Kidney (tissue), 13 donors: ENCODE measurements at regions not wholly inside any gene's neighbourhood (a gene's known extent, or its start where the extent isn't known, plus 50 kb on each side); places are given as distances from the start of the nearest gene placed in this dataset.

Experiments
- DNase-seq, 5 donors: peaks; one replicate each; pipeline ENCODE4 v3.0.0-alpha.2; 2013 to 2020
- FAIRE-seq: peaks from 2 replicates; lab custom pipeline; 2012; peaks lifted over from hg19 to GRCh38; lab: Jason Lieb, UNC
- H3K27ac ChIP-seq, 2 donors: one replicate each; pipeline ENCODE4 v1.7.0; 2013; ENCODE audit warnings: low read depth in 2 of 2, low read length in 2 of 2, inconsistent platforms in 1 of 2
- H3K27me3 ChIP-seq: one replicate; pipeline ENCODE4 v1.7.1; 2013; ENCODE audit warnings: low read length, inconsistent platforms; ENCODE audit not compliant: control insufficient read depth, insufficient read depth
- H3K36me3 ChIP-seq, 3 donors: one replicate each; pipeline versions ENCODE4 v1.7.0 to v1.7.1; 2013; ENCODE audit warnings: low read length in 3 of 3, control low read depth in 1 of 3, inconsistent platforms in 1 of 3; ENCODE audit not compliant: insufficient read depth in 3 of 3, control insufficient read depth in 2 of 3
- H3K4me1 ChIP-seq, 3 donors: one replicate each; pipeline versions ENCODE4 v1.7.0 to v1.7.1; 2013; ENCODE audit warnings: low read length in 3 of 3, inconsistent platforms in 1 of 3, low read depth in 1 of 3; ENCODE audit not compliant: control insufficient read depth in 2 of 3, insufficient read depth in 2 of 3
- H3K4me3 ChIP-seq, 3 donors: one replicate each; pipeline versions ENCODE4 v1.7.0 to v1.8.1; 2013; ENCODE audit warnings: low read length in 3 of 3, control low read depth in 1 of 3, inconsistent platforms in 1 of 3
- H3K9ac ChIP-seq, 3 donors: one replicate each; pipeline versions ENCODE4 v1.7.0 to v1.7.1; 2013; ENCODE audit warnings: low read length in 3 of 3, control low read depth in 1 of 3, inconsistent platforms in 1 of 3
- H3K9me3 ChIP-seq, 3 donors: one replicate each; pipeline versions ENCODE4 v1.7.0 to v1.7.1; 2013; ENCODE audit warnings: low read length in 3 of 3, control low read depth in 1 of 3, inconsistent platforms in 1 of 3; ENCODE audit not compliant: control insufficient read depth in 2 of 3, insufficient read depth in 1 of 3
- intact Hi-C: fragments of 100-400 bp; cut with DNase I; formaldehyde crosslinking; loops from one replicate; pipeline ENCODE4 v1.11.1; 2022
- TF ChIP-seq, protein P1 (sequence below): IDR thresholded peaks from 3 replicates; pipeline ENCODE4 v1.5.1; 2012; ENCODE audit warnings: mild to moderate bottlenecking, moderate library complexity, borderline replicate concordance; ENCODE audit not compliant: insufficient read depth; ENCODE audit errors: extremely low read depth
- donor health status: control.
- donor health status: control.
- donor health status: control.
- donor health status: control.
- donor health status: control.
- donor health status: DM: yes; HTN: yes; CAD: no.
- donor health status: Normal renal cell carcinoma (clear cell type).

DNA sequence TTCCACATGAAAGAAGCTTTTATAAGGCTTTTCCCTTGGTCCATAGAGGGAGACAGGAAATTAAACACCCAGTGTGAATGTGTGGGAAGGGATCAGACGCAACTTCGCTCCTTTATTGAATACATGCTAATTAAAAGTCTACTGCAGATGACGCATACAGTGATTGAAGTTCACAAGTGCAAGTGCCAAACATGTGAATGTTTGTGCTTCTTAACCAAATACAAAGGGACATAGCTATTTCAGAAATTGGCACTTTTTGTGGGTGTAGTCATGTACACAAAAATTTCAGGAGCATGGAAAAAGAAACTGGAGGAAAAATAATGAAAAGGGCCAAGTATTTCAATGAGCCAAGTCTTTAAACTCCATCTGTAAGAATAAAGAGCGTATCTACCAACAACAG, 283.7 kb downstream of the SKAP2 start:
- TF ChIP-seq, protein P1, sequence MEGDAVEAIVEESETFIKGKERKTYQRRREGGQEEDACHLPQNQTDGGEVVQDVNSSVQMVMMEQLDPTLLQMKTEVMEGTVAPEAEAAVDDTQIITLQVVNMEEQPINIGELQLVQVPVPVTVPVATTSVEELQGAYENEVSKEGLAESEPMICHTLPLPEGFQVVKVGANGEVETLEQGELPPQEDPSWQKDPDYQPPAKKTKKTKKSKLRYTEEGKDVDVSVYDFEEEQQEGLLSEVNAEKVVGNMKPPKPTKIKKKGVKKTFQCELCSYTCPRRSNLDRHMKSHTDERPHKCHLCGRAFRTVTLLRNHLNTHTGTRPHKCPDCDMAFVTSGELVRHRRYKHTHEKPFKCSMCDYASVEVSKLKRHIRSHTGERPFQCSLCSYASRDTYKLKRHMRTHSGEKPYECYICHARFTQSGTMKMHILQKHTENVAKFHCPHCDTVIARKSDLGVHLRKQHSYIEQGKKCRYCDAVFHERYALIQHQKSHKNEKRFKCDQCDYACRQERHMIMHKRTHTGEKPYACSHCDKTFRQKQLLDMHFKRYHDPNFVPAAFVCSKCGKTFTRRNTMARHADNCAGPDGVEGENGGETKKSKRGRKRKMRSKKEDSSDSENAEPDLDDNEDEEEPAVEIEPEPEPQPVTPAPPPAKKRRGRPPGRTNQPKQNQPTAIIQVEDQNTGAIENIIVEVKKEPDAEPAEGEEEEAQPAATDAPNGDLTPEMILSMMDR, result no peak
- H3K4me3 ChIP-seq, result no peak overlapping the region
- FAIRE-seq (no peak), DNase-seq (no peak)
- H3K27me3 ChIP-seq, result no peaks in the 10 kb centered on the region
- H3K27ac ChIP-seq, result no peak overlapping the region
- intact Hi-C loops, result no loop called here
- no peaks in the 10 kb centered on the region for H3K36me3 ChIP-seq
- H3K4me1 ChIP-seq, result peaks cover 0 to 4% (median 0%) of the 10 kb centered on the region in 3 donors
- H3K9me3 ChIP-seq, result no peaks in the 10 kb centered on the region
- H3K9ac ChIP-seq, result no peak overlapping the region

GRCh38 chr7:26583094-26583648, 281.2 kb downstream of the SKAP2 start:
- FAIRE-seq, result no peak
- TF ChIP-seq, protein P1, result no peak
- no peaks in the 10 kb centered on the region for H3K27me3 ChIP-seq
- no peak overlapping the region for H3K9ac ChIP-seq
- H3K4me1 ChIP-seq, result peaks cover 0 to 4% (median 0%) of the 10 kb centered on the region in 3 donors
- no peak overlapping the region for H3K4me3 ChIP-seq
- H3K9me3 ChIP-seq, result no peaks in the 10 kb centered on the region
- intact Hi-C loops, result no loop called here
- no peak for DNase-seq
- no peak overlapping the region for H3K27ac ChIP-seq
- H3K36me3 ChIP-seq, result no peaks in the 10 kb centered on the region

- intact Hi-C loops, result no loop called here
- peaks cover 0 to 4% (median 0%) of the 10 kb centered on the region in 3 donors for H3K4me1 ChIP-seq
- H3K36me3 ChIP-seq, result no peaks in the 10 kb centered on the region
- H3K9ac ChIP-seq, result no peak overlapping the region
- no peaks in the 10 kb centered on the region for H3K27me3 ChIP-seq
- FAIRE-seq (no peak), DNase-seq (no peak)
- H3K9me3 ChIP-seq, result no peaks in the 10 kb centered on the region
- TF ChIP-seq, protein P1, result no peak
- no peak overlapping the region for H3K27ac ChIP-seq
- H3K4me3 ChIP-seq, result no peak overlapping the region
Observed at GRCh38 chr7:26584326-26584725, 280.1 kb downstream of the SKAP2 start.
